ENCODE measurements at regions not wholly inside any gene's neighbourhood (a gene's known extent, or its start where the extent isn't known, plus 50 kb on each side); places are given as distances from the start of the nearest gene placed in this dataset.

- DNase-seq = no peak
Measured at GRCh38 chr1:214208460-214208859, 72.5 kb upstream of the SMYD2 start.

DNA sequence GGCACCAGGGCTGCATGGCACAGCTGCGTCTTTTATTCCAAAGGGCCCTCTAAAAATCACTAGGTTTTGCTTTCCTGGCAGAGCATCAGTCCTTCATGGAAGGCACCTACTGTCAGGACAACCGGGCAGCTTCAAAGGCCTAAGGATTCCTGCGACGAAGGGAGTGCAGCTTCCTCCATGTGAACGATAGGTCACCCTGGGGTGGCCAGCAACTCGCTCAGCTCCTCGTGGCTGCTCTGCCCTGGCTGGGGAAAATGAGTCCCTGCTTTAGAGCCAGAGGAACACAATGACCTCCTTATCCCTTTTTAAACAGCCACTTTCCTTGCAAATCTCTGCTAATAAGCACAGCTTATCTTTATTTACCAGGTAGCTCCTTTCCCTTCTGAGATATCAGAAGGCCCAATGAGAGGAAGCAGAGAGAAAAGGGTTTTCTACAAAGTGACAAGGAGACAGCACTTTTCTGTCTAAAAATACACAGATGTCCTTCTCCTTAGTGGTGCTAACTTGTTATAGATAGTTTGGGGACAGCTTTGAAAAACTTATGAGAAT lies 71.6 kb upstream of the SMYD2 start:
- no peak for DNase-seq

DNA sequence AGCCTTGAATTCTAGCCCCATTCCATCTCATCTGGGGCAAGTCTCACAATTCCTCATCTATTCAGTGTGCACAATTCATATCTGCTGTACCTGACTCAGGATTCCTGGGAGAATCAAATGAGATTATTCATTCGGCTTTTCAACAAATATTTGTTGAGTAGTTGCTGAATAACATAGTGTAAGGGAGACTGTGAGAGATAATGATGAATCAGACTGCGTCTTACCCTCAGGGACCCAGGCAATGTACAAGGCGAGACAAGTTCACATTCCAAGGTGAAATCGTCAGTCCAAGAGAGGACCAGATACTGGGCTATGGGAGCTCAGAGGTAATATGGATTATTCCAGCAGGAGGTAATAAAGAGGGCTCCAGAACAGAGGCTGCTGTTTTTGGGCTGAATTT lies 67.8 kb upstream of the SMYD2 start:
- no peak for DNase-seq

DNA sequence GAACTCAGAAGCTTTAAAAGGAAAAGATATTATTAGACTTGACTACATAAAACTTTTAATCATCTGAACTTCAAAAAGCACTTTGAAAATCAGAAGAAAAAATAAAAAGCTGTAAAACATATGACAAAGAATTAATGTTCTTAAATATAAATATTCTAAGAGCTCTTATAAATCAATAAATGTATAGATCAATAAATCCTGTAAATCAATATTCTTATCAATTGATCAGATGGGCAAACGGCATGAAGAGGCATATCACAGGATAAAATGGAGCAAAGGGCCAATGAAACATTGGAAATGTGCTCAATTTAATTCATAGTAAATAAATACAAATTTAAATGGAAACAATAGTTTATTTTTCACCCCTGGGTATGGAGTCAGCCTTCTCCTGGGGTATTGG lies 66.1 kb upstream of the SMYD2 start:
- no peak for DNase-seq

DNA sequence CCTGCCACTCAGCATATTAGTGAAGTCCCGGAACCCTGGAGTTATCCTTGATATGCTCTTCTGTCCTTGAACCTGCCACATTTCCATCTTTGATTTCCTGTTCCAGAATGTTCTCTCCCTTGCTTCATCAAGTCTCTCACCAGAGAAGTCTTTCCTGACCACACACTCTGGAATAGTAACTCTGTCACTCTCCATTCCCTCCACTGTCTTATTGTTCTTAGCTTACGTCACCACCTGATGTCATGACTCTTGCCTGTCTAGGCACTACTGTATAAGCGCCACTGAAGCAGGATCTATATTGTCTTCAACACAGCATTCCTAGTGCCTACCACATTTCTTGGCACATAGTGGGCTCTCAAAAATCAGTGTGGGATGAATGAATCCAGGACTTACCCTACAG lies 65.4 kb upstream of the SMYD2 start:
- no peak for DNase-seq

GRCh38 chr1:214216021-214216420 lies 64.9 kb upstream of the SMYD2 start:
- no peak for DNase-seq

- DNase-seq = no peak
Measured at GRCh38 chr1:214216779-214217178, 64.2 kb upstream of the SMYD2 start.

- DNase-seq = no peak
Measured at GRCh38 chr1:214219902-214220301, 61.1 kb upstream of the SMYD2 start.

DNA sequence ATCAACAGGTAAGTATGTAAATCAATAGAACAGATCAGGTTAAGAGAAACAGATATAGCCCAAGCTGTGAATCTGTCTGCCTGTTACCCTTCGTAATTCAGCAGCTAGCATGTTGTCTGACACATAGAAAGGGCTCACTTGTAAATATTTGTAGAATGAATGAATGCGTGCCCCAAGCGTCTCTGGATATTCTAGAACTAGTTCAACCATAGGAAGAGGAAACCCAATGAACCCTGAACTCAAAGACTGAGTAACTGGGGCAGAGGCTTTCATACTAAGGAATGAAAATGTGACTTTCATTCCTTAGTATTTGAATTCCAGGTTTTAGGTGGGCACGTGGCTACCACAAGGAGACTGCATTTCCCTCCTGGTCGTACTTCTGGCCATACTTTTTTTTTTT lies 60.1 kb upstream of the SMYD2 start:
- no peak for DNase-seq

DNA sequence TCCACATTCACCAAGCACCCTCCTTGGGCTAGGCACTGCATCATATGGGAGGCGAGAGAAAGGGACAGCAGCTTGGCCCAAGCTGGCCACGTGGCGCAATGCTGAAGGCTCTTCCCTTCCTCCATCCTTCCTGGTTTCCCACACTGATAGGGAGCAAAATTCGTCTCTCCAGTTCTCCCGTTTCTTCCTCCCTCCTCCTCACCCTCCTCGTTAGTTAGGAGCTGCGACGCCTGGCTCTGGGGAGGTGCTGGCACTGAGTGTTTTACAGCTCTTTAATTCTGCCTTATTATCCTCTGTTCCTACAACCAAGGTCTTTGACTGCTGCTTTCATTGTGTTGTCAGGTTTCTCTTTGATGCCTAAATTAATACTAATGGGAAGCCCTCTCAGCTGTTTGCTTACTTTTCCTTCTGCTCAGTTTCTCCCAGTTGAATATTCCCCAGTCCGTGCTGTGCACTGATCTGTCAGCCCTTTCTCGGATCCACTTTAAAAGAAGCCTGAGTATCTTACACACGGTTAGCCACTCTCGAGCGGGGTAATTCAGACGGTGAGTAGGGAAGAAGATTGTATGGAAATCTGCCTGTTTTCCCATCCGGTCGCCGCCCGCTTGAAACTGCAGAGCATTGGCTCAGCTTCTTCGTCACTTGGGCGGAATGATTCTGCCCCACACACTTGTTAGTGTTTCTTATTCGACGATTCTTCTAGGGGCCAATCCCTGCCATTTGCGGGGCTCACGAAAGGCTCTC lies 56.2 kb upstream of the SMYD2 start:
- no peak for DNase-seq

- no peak for DNase-seq
Measured at GRCh38 chr1:214228976-214229375, 52.0 kb upstream of the SMYD2 start.

- no peak for DNase-seq
Measured at GRCh38 chr1:214229736-214230135, 51.2 kb upstream of the SMYD2 start.

Data from activated CD4-positive, alpha-beta T cell treated with anti-CD3 and anti-CD28 coated beads, Interleukin-10, Interleukin-2, amounts not matched to agents 100 ng/mL and 50 ng/mL, durations not matched to agents 16 hours and 8 hours (primary cell).